ENCODE measurements at regions not wholly inside any gene's neighbourhood (a gene's known extent, or its start where the extent isn't known, plus 50 kb on each side); places are given as distances from the start of the nearest gene placed in this dataset.

DNA sequence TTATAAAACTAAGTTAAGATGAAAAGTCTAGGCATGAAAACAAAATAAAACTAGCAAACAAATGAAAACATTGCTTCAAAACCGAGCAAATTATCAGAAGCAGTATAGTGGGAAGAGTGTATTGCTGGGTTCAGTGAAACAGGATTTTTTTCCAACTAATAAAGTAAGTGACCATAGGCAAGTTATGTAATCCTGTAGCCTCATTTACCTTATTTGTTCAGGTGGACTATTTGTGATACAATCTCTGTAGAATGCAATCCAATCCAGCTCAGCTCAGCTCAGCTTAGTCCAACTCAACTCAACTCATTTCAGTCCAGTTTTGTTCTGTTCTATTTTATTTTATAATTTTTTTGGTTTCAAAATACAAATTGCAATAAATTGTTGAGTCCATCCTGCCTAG, 276.7 kb upstream of the LRIG3 start:
- no peak for DNase-seq

DNA sequence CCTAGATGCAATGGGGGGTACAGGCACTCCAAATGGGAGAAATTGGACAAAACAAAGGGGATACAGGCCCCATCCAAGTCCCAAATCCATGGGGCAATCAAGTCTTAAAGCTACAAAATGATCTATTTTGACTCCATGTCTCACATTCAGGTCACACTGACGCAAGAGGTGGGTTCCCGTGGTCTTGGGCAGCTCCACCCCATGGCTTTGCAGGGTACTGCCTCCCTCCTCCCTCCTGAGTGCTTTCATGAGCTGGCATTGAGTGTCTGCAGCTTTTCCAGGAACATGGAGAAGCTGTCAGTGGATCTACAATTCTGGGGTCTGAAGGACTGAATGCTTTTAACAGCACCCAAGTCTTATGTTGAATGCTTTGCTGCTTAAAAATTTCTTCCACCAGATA, 274.5 kb upstream of the LRIG3 start:
- no peak for DNase-seq

DNA sequence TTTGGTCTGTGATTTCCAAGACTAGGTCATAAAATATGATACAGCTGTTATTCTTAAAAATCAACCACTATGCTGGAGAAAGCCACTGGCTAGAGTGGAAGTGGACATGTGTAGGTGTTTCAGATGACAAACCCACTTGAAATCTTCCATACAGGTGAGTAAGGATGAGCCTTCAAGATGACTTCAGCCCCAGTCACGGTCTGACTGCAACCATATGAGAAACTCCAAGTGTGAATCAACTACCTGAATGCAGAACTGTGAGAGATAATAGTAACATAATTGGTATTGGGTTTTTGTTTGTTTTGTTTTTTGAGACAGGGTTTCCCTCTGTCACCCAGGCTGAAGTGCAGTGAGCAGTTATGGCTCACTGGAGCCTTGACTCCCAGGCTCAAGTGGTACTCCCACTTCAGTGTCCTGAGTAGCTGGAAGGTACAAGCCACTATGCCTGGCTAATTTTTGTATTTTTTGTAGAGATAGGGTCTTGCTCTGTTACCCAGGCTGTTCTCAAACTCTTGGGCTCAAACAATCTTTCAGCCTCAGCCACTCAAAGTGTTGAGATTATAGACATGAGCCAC, 273.3 kb upstream of the LRIG3 start:
- DNase-seq: no peak

GRCh38 chr12:59191372-59191771, 271.1 kb upstream of the LRIG3 start:
- no peak for DNase-seq

DNA sequence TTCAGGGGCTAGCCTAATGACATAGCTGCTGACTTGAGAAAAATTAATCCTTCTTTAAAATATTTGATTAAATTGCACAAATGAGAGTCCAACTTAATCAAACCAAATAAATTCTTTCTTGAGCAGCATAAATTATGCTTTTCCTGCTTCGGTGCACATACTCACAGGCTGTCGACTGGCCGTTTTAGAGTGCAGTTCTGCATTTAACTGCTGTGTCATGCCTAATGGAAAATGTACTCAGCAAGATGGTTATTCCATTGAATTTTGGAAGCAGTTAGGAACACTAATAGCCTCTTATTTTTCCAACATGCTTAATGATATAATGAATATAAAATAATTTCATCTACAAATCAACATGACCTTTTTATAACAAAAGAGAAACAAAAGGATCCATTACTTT, 266.1 kb upstream of the LRIG3 start:
- DNase-seq: no peak

GRCh38 chr12:59185295-59185694, 265.0 kb upstream of the LRIG3 start:
- no peak for DNase-seq

DNA sequence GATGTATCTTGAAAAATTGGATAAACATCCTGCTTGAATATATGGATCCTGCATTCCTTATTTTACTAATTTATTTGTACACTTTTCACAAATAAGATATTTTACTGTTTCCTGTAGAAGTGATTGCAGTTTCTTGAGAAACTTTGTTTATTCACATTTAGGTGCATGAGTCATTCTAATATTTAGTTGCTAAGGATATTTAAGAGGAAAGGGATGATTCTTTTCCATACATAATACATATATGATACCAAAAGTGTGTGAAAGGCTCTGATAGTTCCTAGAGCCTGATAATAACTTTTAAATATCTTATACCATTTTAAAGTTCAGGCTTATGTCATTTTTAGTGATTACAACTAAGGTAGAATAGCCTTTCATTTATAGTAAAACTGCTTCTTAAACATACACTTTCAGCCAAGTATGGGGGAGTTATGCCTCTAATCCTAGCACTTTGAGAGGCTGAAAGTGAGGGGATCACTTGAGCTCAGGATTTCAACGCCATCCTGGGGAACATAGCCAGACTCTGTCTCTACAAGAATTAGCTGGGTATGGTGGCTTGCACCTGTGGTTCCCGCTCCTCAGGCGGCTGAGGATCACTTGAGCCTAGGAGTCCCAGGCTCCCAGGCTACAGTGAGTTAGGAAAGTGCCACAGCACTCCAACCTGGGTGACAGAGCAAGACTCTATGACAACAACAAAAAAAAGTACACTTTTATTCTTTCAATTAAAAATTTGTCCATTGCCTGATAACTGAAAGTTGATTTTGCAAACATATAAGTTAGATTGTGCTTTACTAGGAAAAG, 262.6 kb upstream of the LRIG3 start:
- no peak for DNase-seq

GRCh38 chr12:59182191-59182590, 261.9 kb upstream of the LRIG3 start:
- DNase-seq: peak; percentile 30

DNA sequence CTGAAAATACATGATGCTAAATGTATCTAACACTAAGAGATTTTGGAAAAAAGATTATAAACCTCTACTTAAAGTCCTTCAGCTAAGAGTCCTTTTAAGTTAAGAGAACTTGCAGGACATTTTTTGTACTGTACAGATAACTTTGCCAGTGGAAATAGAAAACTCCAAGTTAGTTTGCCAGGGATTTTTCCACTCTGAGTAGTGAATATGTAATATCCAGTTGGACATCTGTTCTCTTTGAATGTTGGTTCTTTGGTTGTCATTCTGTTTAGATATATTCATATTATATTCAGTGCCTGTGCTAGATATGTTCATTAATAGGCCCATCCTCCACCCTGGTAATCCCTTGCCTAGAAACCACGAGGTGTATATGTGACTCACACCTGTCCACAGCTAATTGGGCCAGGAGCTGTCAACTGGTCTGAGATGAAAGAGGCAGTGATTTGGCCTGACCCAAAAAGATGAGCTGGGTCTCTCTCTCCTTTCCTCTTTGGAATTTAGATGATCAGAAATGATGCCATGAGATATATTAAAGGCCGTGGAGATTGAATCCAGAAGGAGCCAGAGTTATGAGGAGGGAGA, 261.0 kb upstream of the LRIG3 start:
- no peak for DNase-seq

DNA sequence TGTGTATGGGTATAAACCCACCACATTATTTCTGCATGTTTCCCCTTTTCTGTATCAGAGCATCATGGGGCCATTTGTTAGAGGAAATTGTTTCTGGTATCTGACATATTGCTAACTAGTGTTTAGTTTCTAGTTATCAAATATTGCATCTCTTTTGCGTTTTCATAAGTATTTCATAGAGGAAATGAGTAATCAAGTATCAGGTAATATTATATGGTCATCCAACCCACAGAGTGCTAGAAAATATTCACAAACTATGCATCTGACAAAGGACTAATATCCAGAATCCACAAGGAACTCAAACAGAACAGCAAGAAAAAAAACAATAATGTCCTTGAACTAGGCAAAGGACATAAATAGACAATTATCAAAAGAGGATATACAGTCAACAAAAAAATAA, 258.9 kb upstream of the LRIG3 start:
- DNase-seq: no peak

- DNase-seq: no peak
These were observed 253.4 kb upstream of the LRIG3 start for GRCh38 chr12:59173695-59174094.

GRCh38 chr12:59168647-59169046, 248.3 kb upstream of the LRIG3 start:
- no peak for DNase-seq

DNA sequence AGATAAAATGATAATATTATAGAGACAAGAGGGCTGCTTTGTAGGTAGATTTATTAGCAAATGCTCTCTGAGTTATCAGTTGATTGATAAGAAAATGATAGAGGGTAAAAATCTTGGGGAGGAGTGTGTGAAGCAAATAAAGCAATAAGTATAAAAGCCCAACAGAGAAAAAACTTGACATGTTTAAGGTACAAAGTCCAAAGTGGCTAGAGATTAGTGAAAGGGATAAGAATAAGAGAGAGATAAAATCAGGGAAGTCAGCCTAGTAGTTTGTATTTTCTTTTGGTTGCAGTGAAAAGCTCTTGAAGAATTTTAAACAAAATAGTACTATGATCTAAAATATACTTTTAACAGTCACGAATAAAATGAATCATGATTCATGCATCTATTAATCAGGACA, 246.2 kb upstream of the LRIG3 start:
- DNase-seq: no peak

- DNase-seq: no peak
These were observed 244.9 kb upstream of the LRIG3 start for GRCh38 chr12:59164991-59165718.

DNA sequence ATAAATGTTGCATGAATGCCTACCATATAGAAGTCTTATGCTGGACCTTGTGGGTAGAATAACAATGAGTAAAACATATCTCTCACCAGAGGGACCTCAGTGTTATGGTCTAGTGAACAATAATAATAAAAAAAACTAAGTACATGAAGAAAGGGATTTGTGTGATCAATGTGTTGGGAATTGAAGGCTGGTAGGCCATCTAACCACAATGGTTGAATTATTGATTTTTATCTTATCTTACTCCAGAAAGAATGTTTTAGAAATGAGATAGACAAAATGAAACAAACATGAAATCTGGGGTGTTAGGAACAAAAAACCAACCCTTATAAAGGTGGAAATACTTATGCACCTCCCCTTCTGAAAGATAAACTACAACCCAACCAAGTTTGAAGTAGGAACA, 243.9 kb upstream of the LRIG3 start:
- DNase-seq: no peak

DNA sequence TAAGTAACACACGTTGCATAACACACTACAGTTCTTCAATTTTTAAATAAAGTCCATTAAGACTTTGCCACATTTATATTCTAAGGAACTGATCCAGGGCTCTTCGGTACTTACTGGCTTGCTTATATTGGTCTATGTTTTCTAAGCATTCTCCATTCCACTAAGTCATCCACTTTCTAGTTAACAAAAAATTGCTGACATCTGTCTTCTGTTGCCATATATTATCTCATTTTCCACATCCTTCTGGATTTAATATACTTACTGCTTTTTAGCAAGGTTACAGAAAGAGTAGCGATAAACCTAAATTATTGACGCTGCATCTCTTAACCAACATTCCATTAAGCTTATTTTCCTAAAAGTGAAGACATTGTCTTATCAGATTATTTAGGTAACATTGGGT, 238.4 kb upstream of the LRIG3 start:
- no peak for DNase-seq

- no peak for DNase-seq
These were observed 237.8 kb upstream of the LRIG3 start for GRCh38 chr12:59158066-59158465.

- DNase-seq: no peak
These were observed 235.1 kb upstream of the LRIG3 start for GRCh38 chr12:59155448-59155847.

DNA sequence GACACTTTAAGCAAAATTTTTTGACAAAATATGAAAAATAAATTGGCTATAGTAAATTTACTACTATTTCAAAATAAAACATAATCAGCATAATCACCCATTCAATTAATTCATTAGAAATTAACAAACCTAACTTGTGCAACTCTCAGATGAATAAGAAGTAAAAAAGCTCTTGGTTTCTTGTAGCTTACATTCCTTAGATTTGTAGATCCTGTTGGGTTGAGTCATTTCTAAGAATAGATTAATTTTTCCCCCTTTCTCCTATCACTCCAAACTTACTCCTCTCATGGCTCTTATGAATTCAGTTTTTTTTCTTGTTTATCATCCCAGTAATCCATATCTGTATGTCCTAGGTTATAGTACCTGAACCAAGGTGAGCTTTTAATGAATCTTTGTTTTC, 230.9 kb upstream of the LRIG3 start:
- DNase-seq: no peak

- no peak for DNase-seq
These were observed 229.8 kb upstream of the LRIG3 start for GRCh38 chr12:59149995-59150642.

GRCh38 chr12:59147791-59148190, 227.5 kb upstream of the LRIG3 start:
- no peak for DNase-seq

DNA sequence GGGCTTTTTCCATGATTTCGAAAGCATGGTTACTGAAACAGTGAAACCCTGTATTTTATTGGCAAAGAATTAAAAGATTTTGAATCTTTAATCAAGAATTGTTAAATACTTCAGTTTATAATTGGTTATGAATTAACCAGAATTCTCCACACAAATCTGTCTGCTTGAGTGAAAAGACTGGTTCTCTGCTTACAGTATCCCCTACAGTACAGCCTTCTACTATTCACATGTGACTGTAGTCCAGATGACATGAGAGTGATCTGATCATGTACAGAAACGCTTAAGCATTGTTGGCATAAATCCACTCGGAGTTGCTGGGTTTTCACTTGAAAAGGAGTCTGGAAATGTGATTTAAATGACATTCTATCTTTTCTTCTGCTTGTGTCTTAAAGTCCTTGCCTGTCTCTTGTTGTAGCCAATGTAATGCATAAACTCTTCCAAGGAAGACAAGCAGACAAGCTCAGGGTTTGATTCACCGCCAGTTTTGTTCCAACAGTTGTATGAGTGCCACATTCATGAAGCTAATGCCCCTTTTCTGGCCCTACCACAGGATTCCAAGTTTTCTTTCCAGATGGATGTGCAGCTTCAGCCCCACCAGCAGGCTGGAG, 222.0 kb upstream of the LRIG3 start:
- no peak for DNase-seq

DNA sequence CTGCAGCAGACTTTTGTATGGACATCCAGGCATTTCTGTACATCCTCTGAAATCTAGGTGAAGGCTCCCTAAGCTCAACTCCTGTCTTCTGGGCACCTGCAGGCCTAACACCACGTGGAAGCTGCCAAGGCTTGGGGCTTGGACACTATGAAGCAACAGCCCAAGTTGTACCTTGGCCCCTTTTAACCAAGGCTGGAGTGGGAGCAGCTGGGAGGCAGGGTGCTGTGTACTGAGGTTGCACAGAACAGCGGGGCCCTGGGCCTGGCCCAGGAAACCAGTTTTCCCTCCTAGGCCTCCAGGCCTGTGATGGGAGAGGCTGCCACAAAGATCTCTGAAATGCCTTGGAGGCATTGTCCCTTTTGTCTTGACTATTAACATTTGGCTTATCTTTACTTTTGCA, 214.4 kb upstream of the LRIG3 start:
- no peak for DNase-seq

All from stimulated activated CD4-positive, alpha-beta T cell treated with anti-CD3 and anti-CD28 coated beads, Interleukin-1b, Interleukin-23, amount 100 ng/mL, for 48 hours (primary cell).